GM23338 (cell line): ENCODE measurements at regions not wholly inside any gene's neighbourhood (a gene's known extent, or its start where the extent isn't known, plus 50 kb on each side); places are given as distances from the start of the nearest gene placed in this dataset.

Experiments
- CREB1 ChIP-seq: fragments of 250-450 bp; sonication (Bioruptor Pico); IDR thresholded peaks from 2 replicates; pipeline ENCODE4 v1.5.0; 2020; ENCODE audit warnings: low read depth, mild to moderate bottlenecking, moderate library complexity
- POLR2AphosphoS5 ChIP-seq: IDR thresholded peaks from 2 replicates; pipeline ENCODE4 v1.6.1; 2016; ENCODE audit warnings: antibody characterized with exemption, low read depth

GRCh38 chr2:80874374-80874773, 569.8 kb upstream of the LRRTM1 start:
- TF ChIP-seq POLR2AphosphoS5 (no peak), CREB1 (no peak)
